GM19468 (cell line): ENCODE measurements at regions not wholly inside any gene's neighbourhood (a gene's known extent, or its start where the extent isn't known, plus 50 kb on each side); places are given as distances from the start of the nearest gene placed in this dataset.
"Not testable (repeated sequence)": the region's sequence is repeated elsewhere in the genome, so short reads cannot be mapped to it uniquely, and the experiment has no call there.

Experiments
- ATAC-seq: cut with Tn5 transposase; IDR thresholded peaks from one replicate; pipeline ENCODE4 v1.9.1; 2021; ENCODE audit warnings: mild to moderate bottlenecking, moderate library complexity, moderate number of reproducible peaks; ENCODE audit not compliant: unreplicated experiment; ENCODE audit errors: extremely low read depth

DNA sequence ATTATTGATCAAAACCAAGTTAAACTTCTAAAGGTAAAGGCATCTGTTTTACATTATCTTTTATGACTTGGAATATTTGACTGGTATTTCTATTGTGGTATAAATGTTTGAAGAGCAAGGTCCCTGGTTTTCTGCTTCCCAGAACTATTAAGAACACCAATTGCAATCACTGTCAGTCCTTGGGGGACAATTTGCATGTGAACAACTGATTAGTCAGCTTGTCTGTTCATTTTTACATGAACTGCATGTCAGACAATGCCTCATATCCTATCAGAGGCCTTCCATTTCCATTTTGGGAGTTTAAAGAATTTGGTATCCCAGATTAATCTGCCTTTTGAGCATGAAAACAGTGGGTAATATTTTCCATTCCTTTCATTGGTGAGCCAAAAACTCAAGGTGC, 654.9 kb upstream of the USP24 start:
- no peak for ATAC-seq

GRCh38 chr1:55869065-55869464, 653.9 kb upstream of the USP24 start:
- ATAC-seq = no peak

DNA sequence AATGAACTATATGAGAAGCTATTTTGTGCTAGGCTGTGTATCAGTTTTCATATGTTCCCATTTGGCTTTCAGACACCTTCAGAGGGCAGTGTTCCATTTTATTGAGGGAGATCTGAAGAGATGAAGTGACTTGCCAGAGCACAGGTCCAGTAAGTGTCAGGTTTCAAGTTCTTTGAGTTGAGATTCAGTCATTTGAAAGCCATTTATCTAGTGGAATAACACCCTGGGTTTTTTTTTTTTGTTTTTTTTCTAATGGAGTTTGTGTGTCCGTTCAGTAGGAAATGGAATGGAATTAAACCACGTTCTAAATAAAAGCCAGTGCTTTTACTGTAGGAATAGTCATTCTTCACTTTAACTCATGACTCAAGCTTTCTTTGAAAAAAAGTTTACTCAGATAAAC, 652.9 kb upstream of the USP24 start:
- no peak for ATAC-seq

- ATAC-seq = no peak
These were observed 652.2 kb upstream of the USP24 start for GRCh38 chr1:55867304-55867843.

- ATAC-seq = not testable (repeated sequence)
These were observed 650.6 kb upstream of the USP24 start for GRCh38 chr1:55865778-55866177.

- no peak for ATAC-seq
These were observed 649.1 kb upstream of the USP24 start for GRCh38 chr1:55864251-55864650.

DNA sequence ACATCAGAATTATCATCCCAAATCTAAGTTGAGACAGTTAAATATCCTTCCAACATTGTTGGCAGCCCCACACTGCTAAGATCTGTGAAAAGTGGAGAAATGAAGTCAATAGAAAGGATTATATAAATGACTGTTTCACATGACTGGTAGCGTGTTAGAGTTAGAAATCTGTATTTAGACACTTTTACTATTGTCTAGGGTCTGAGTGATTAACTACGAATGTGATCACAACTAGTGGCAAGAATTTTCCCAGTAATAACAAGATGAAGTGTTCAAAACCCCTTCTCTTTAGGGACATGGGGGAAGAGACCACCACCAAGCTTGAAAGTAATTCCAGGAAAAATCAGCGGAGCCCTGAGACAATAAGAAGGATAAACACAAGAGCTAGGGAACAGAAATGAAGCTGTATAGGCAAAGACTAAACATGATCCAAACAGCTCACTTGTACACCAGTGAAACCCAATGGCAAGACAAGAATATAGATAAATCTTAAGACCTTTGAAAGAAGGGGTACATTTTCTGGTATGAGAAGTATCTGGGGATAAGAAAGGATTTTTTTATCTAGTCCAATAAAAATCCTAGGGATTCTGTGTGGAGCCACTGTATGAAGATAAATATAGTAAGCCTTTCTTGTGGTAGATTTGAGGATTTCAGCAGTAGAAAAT, 646.6 kb upstream of the USP24 start:
- ATAC-seq = no peak

- ATAC-seq = no peak
These were observed 645.8 kb upstream of the USP24 start for GRCh38 chr1:55860798-55861519.

- ATAC-seq = no peak
These were observed 645.2 kb upstream of the USP24 start for GRCh38 chr1:55860326-55860725.

- ATAC-seq = no peak
These were observed 639.7 kb upstream of the USP24 start for GRCh38 chr1:55854911-55855310.

DNA sequence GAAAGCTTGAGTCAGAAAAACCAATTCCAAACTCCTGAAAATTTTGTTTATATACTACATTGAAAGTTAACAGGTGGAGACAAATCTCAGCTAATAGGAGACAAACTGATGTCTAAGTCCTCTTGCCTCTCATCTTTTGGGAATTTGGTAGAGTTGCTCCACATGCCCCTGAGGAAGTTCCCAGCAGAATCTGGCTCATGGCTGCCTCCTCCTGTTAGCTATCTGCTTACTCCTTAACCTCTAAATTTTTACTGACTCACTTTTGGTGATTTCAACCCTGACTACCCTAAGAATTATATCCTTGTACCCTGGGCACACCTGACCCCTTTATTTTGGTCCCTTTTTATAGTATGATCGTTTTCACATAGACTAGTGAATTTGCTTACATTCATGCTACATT, 633.7 kb upstream of the USP24 start:
- ATAC-seq = no peak

DNA sequence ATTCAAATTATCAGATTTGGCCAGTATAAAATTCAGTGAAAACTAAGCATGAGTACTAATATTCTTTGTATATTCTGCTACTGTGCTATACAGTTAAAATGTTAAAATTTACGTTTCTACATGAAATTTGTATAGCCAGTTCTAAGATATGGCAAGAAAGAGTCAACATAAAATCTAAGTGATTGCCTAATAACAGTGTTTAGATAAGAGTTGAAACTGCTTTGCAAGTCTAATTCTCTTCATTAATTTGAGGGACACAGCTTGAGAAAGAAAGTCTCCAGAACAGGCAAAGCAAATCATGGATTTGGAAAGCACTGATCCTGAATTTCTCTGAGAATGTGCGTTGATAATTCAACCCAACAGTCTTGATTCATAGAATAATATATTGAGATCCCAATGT, 630.9 kb upstream of the USP24 start:
- no peak for ATAC-seq

DNA sequence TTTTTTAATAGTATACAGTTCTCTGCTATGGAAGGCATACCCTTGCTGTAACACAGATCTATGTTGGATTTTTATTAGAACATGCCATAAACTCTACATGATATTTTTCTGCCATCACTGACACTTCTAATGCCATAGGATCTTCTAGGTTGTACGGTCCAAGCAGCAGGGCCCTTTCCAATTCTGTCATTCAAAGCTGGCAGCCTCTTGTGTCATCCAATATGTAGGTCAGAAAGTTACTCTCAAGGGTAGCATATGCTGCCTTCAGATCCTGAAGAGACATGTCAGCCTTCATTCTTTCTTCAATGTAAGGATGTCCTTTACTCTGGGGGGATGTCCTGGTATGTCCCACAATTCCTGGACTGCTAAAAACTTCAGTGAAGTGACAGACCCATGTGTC, 629.2 kb upstream of the USP24 start:
- no peak for ATAC-seq

DNA sequence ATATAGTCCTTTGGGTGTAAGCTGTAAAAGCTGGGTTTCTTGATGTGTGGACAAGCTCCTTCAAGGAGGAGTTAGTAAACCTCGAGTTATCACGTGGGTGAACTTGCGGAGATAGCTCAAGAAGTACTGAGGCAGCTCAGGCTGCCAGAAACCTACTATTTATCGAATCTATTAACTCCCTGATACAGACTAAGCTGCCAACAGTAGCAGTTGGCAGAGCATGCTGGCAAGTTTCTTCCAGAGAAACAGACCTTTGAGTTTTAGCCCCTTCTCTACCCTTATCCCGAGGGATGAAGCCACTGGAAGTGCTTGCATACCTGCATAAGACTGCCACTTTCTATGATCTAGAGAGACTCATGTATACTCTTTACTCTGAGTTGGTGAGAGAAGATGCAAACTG, 624.5 kb upstream of the USP24 start:
- no peak for ATAC-seq

GRCh38 chr1:55839221-55839620, 624.1 kb upstream of the USP24 start:
- no peak for ATAC-seq

- ATAC-seq = no peak
These were observed 620.9 kb upstream of the USP24 start for GRCh38 chr1:55836086-55836485.

- ATAC-seq = no peak
These were observed 618.4 kb upstream of the USP24 start for GRCh38 chr1:55833529-55834091.

DNA sequence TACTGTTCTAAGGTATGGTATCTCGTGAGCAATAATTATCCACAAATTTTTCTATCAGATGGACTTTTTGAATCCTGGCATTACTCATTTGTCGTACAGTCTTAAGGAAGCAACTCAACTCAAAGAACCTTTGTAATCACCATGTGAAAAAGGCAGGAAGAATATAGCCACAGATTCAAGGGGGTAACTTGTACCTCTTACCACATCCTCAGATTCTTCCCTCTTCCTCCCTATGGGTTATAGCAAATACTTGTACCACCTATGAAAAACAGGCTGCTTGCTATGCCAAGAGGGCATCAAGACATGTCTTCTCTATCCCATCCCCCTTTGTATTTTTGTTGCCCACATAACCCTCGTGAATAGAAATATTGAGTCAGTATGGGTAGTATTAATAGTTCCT, 616.6 kb upstream of the USP24 start:
- no peak for ATAC-seq

- ATAC-seq = no peak
These were observed 612.9 kb upstream of the USP24 start for GRCh38 chr1:55828044-55828443.

- no peak for ATAC-seq
These were observed 612.2 kb upstream of the USP24 start for GRCh38 chr1:55827350-55827749.

GRCh38 chr1:55826381-55827080, 611.4 kb upstream of the USP24 start:
- ATAC-seq = no peak
